ENCODE measurements at regions not wholly inside any gene's neighbourhood (a gene's known extent, or its start where the extent isn't known, plus 50 kb on each side); places are given as distances from the start of the nearest gene placed in this dataset.

- intact Hi-C loops (cut with micrococcal nuclease; ENCODE audit: unreplicated experiment) (no loop called here), in situ Hi-C loops (cut with HindIII; ENCODE audit: low pct_unique_long_range_greater_than_20kb, low sequenced_read_pairs) (loop anchor here (25.0 kb wide), 1 partner anchor 917 kb away; no protein-coding TSS in a partner anchor)
- no peaks in the 10 kb centered on the region for H3K27me3 ChIP-seq (ENCODE audit: control insufficient read depth, insufficient read depth, low read length)
- no peak overlapping the region for H3K4me3 ChIP-seq (ENCODE audit: low read depth in 2 of 2, low read length in 2 of 2)
- DNase-seq (ENCODE audit: low read depth, low spot score), result no peak
- no peaks in the 10 kb centered on the region for H3K4me1 ChIP-seq (ENCODE audit: control insufficient read depth, insufficient read depth, low read length)
- H3K9me3 ChIP-seq (ENCODE audit: control insufficient read depth, insufficient read depth, low read depth, low read length), result no peaks in the 10 kb centered on the region
- H3K36me3 ChIP-seq (ENCODE audit: control insufficient read depth, insufficient read depth, low read length), result no peaks in the 10 kb centered on the region
- POLR2A ChIA-PET, result interaction anchor here (0.7 kb wide), 1 partner anchor 203 kb away, joined by 6 read pairs; no protein-coding TSS in a partner anchor
- CTCF ChIA-PET, result no interaction called here
- no peak for ATAC-seq
- BruUV-seq (replicated peaks), result no TSS peak
- TF ChIP-seq POLR2AphosphoS5 (IDR thresholded peaks at IDR 0.05; ENCODE audit: low read depth, low read length), result no peak
- TF ChIP-seq SIN3A (IDR thresholded peaks at IDR 0.05; ENCODE audit: borderline replicate concordance, insufficient read depth, low read depth, low read length), result no peak
- no peak for TF ChIP-seq CTCF (IDR thresholded peaks at IDR 0.05)
- no peak for TF ChIP-seq TCF7L2 (IDR thresholded peaks at IDR 0.05; ENCODE audit: low read depth, low read length)
- no peak for TF ChIP-seq REST (IDR thresholded peaks at IDR 0.05; ENCODE audit: insufficient read depth in 1 of 2, low read depth in 2 of 2, low read length in 1 of 2)
- H3K27ac ChIP-seq (ENCODE audit: low read length), result no peak overlapping the region
Observed at GRCh38 chr5:87770601-87771121, 357.9 kb upstream of the CCNH start.

- Histone ChIP-seq H3K9me3 (ENCODE audit: control insufficient read depth, insufficient read depth, low read depth, low read length) (no peaks in the 10 kb centered on the region), H3K36me3 (ENCODE audit: control insufficient read depth, insufficient read depth, low read length) (no peaks in the 10 kb centered on the region), H3K4me3 (ENCODE audit: low read depth in 2 of 2, low read length in 2 of 2) (no peak overlapping the region), H3K4me1 (ENCODE audit: control insufficient read depth, insufficient read depth, low read length) (no peaks in the 10 kb centered on the region), H3K27ac (ENCODE audit: low read length) (no peak overlapping the region), H3K27me3 (ENCODE audit: control insufficient read depth, insufficient read depth, low read length) (no peaks in the 10 kb centered on the region)
- intact Hi-C loops (cut with micrococcal nuclease; ENCODE audit: unreplicated experiment), result no loop called here
- no TSS peak for BruUV-seq (replicated peaks)
- in situ Hi-C loops (cut with HindIII; ENCODE audit: low pct_unique_long_range_greater_than_20kb, low sequenced_read_pairs), result loop anchor here (25.0 kb wide), 1 partner anchor 917 kb away; no protein-coding TSS in a partner anchor
- ChIA-PET POLR2A (no interaction called here), CTCF (no interaction called here)
- no peak for DNase-seq (ENCODE audit: low read depth, low spot score)
- ATAC-seq, result no peak
- TF ChIP-seq SIN3A (IDR thresholded peaks at IDR 0.05; ENCODE audit: borderline replicate concordance, insufficient read depth, low read depth, low read length) (no peak), CTCF (IDR thresholded peaks at IDR 0.05) (no peak), POLR2AphosphoS5 (IDR thresholded peaks at IDR 0.05; ENCODE audit: low read depth, low read length) (no peak), TCF7L2 (IDR thresholded peaks at IDR 0.05; ENCODE audit: low read depth, low read length) (no peak), REST (IDR thresholded peaks at IDR 0.05; ENCODE audit: insufficient read depth in 1 of 2, low read depth in 2 of 2, low read length in 1 of 2) (no peak)
Observed at GRCh38 chr5:87770016-87770570, 357.4 kb upstream of the CCNH start.

All from Panc1 (cell line).